A204.1 (cell line): ENCODE measurements at regions not wholly inside any gene's neighbourhood (a gene's known extent, or its start where the extent isn't known, plus 50 kb on each side); places are given as distances from the start of the nearest gene placed in this dataset.

Source experiments
- FAIRE-seq: peaks from 2 replicates; lab custom pipeline; 2012; peaks lifted over from hg19 to GRCh38; lab: Jason Lieb, UNC

- no peak for FAIRE-seq
Measured at GRCh38 chr4:42331040-42331439, 66.2 kb upstream of the SHISA3 start.

- no peak for FAIRE-seq
Measured at GRCh38 chr4:42331914-42332368, 65.3 kb upstream of the SHISA3 start.

GRCh38 chr4:42339935-42340406 is 57.3 kb upstream of the SHISA3 start:
- no peak for FAIRE-seq

GRCh38 chr4:42341518-42342026 is 55.7 kb upstream of the SHISA3 start:
- no peak for FAIRE-seq

GRCh38 chr4:42342459-42342858 is 54.8 kb upstream of the SHISA3 start:
- FAIRE-seq: no peak

GRCh38 chr4:42344309-42344708 is 53.0 kb upstream of the SHISA3 start:
- no peak for FAIRE-seq

GRCh38 chr4:42344749-42345148 is 52.5 kb upstream of the SHISA3 start:
- FAIRE-seq: no peak

- no peak for FAIRE-seq
Measured at GRCh38 chr4:42345962-42346544, 51.2 kb upstream of the SHISA3 start.

- no peak for FAIRE-seq
Measured at GRCh38 chr4:42347076-42347475, 50.2 kb upstream of the SHISA3 start.
